HL-60 (cell line): ENCODE measurements at regions not wholly inside any gene's neighbourhood (a gene's known extent, or its start where the extent isn't known, plus 50 kb on each side); places are given as distances from the start of the nearest gene placed in this dataset.

Experiments used
- POLR2AphosphoS5 ChIP-seq: IDR thresholded peaks from 2 replicates; pipeline ENCODE4 v1.6.1; 2012; ENCODE audit warnings: low read depth
- TF ChIP-seq, protein P1 (sequence below): IDR thresholded peaks from one replicate; pipeline ENCODE4 v1.5.1; 2011; ENCODE audit warnings: low read length, control low read depth, inconsistent platforms; ENCODE audit not compliant: insufficient read depth

DNA sequence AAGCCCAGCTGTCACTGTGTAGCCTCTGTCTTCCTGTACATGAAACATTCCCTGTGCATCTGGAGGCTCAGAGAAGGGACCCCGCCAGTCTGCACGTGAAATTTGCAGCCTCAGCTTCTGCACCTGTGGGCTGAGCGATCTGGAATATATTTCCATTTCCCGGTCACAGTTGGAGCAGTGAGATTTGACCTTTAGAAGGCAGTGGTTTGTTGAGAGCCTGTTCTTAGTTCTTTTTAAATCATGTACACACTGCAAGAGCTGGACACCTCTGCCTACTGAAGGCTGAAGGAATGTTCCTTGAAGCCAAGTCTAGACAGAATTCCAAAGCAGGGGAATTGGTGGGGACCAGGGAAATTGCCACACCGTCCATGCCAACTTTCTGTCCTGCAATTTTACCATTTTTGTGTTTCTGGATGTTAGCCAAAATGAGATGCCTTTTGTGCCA, 706.6 kb downstream of the INHBA start:
- TF ChIP-seq, protein P1, sequence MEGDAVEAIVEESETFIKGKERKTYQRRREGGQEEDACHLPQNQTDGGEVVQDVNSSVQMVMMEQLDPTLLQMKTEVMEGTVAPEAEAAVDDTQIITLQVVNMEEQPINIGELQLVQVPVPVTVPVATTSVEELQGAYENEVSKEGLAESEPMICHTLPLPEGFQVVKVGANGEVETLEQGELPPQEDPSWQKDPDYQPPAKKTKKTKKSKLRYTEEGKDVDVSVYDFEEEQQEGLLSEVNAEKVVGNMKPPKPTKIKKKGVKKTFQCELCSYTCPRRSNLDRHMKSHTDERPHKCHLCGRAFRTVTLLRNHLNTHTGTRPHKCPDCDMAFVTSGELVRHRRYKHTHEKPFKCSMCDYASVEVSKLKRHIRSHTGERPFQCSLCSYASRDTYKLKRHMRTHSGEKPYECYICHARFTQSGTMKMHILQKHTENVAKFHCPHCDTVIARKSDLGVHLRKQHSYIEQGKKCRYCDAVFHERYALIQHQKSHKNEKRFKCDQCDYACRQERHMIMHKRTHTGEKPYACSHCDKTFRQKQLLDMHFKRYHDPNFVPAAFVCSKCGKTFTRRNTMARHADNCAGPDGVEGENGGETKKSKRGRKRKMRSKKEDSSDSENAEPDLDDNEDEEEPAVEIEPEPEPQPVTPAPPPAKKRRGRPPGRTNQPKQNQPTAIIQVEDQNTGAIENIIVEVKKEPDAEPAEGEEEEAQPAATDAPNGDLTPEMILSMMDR = no peak
- TF ChIP-seq POLR2AphosphoS5 = no peak
